SU-DHL-6 (cell line): ENCODE measurements at regions not wholly inside any gene's neighbourhood (a gene's known extent, or its start where the extent isn't known, plus 50 kb on each side); places are given as distances from the start of the nearest gene placed in this dataset.

Experiments used
- CTCF ChIP-seq: fragments of 200-600 bp; sonication (generic); IDR thresholded peaks from one replicate; pipeline ENCODE4 v1.5.1; 2017; ENCODE audit warnings: antibody characterized with exemption, mild to moderate bottlenecking, low read length, moderate library complexity; ENCODE audit not compliant: insufficient read depth, poor library complexity, severe bottlenecking
- EZH2phosphoT487 ChIP-seq: fragments of 200-600 bp; sonication (generic), shearing (Covaris generic); conservative IDR thresholded peaks from 2 replicates; pipeline ENCODE4 v1.6.1; 2018; ENCODE audit warnings: mild to moderate bottlenecking, antibody characterized with exemption, low read length, moderate library complexity, mixed read lengths

- no peak for TF ChIP-seq CTCF
- no peak for TF ChIP-seq EZH2phosphoT487
Measured at GRCh38 chr18:28412521-28412920, 235.6 kb upstream of the CDH2 start.
